Activated CD4-positive, alpha-beta T cell treated with anti-CD3 and anti-CD28 coated beads, Interleukin-2, amount 50 U/mL, for 48 hours (primary cell): ENCODE measurements at regions not wholly inside any gene's neighbourhood (a gene's known extent, or its start where the extent isn't known, plus 50 kb on each side); places are given as distances from the start of the nearest gene placed in this dataset.
"Not testable (repeated sequence)": the region's sequence is repeated elsewhere in the genome, so short reads cannot be mapped to it uniquely, and the experiment has no call there.

ENCODE experiments used
- DNase-seq, 2 experiments: peaks; one replicate each; pipeline ENCODE4 v3.0.0-alpha.2; 2020

DNA sequence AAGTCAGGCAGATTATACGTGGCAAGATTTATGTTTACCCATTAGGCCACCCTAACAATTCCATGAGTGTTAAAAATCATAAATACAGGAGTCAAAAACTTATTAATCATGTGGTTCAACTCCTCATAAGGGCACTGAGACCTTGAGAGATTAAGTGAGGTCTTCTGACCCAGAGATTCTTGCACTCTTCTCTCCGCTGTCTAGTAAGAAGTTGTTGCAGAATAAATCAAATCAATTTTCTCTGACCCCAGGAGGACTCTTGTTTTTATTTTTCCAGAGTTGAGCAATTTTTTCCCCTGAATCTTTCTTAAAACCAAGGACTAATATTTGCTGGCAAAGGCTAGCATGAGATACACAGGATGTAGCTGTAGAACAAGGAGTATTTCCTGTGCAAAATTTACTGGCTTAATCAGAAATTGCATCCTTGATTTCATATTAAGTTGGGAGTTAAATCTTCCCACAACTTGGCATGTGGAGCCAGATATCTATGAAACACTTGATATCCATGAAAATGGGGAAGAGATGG lies 90.9 kb upstream of the PTHLH start:
- no peak for DNase-seq

DNA sequence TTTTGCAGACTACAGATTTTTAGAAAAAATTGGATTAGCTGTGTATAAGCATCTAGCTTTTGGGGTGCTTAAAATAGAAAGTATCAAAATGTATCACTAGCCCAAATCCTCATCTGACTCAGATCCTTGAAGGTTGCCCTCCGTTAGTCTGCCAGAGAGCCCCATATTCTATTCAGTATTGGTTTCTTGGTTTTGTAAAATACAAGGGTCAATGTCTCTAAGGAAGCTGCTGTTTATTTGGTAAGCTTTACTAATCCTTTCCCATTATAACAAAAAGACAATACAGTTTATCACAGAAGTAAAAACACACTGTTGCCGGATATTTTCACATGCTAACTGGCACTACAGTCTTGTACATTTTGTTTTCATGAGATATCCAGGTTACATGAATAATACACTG lies 92.8 kb upstream of the PTHLH start:
- no peak for DNase-seq

DNA sequence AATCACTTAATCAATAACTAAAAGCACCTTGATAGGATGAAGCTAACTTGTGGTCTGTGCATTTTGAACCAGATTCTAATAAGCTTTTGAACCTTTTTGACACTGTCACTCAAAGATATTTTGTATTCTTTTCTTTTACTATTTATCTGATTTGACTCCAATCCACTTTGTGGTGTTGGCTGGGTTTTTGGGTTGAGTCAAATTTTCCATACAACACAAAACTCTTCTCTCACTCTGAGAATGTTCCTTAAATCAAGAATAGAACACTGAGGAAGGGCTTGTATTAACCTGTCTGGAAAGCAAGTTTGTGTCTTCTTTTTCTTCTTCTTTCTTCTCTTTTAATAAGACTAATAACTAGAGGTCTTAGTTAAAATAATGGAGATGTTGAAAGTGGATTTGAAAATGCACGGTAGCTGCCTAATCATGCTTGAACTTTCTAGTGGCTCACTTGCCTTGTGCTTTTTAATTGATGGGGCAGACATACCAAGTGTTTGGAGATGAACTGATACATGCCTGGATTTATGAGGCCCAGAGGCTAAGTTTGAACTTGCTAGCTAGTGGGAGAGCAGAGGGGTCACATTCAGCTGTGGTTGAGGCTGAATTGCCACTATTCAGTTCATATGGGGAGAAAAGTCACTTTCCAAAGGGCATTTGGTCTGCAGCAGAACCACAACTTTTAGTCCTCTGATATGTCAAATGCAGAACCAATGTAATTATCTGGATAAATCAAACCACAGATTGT lies 93.5 kb upstream of the PTHLH start:
- no peak for DNase-seq

DNA sequence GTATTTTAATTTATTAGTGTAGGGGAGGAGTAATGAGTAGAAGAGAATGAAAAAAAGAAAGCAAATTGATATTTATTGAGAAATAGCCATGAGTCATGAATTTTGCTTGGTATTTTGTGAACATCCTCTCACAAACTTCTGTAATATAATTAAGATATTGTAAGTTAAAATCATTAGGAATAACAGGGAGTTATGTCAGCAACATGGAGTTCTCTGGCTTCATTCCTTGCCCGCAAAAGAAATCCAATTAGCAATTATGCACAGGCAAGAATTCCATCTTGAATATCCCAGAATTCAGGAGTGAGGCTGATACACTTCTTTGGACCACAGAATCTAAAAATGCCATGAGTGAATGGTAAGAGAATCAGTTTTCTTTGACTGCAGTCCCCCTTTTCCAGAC lies 94.3 kb upstream of the PTHLH start:
- DNase-seq = no peak

DNA sequence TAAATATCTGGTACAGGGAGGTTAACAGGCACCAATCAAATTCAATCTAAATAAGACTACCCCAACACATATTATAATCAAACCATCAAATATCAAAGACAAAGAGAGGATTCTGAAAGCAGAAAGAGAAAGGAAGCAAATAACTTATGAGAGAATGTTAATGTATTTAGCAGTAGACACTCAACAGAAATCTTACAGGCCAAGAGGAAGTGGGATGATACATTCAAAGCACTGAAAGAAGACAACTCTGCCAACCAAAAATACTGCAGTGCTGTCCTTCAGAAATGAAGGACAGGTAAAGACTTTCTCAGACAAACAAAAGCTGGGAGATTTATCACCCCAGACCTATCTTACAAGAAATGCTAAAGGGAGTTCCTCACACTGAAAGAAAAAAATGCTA lies 95.9 kb upstream of the PTHLH start:
- no peak for DNase-seq

DNA sequence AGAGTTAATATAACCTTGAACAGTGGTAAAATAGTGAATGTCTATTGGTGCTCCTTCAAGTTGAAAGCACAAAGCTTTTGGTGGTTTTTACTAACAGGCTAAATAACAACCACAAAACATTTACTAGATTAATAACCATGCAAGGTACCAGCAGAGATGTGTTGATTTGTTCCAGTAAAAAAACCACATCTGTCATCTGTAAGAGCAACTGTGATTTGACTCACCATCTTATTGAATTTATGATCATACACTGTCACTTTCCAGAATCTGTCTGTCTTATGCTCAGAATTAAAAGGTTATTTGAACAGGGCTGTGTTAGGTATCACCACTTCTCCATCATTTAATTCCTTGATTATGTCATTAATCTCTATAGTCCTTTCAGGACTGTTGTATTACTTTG lies 107.0 kb upstream of the PTHLH start:
- DNase-seq = no peak

DNA sequence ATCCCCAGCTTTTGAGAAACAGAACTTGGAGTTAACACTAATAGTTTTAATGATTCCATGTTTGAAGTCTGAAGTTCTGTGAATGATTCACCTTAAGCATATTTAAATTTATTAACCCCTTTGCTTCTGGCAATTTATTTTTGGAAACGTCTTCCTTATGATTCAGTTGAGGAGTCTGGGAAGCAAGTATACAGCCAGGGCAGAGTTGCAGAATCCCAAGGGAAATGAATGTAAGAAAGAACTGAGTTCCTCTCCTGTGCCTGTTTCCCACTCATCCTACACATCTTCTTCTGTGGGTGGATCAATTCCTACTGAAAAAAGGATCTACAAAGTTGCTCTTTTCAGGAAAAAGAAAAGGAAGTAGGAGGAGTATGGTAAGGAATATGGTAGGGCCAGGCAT lies 108.2 kb upstream of the CCDC91 start:
- no peak for DNase-seq

DNA sequence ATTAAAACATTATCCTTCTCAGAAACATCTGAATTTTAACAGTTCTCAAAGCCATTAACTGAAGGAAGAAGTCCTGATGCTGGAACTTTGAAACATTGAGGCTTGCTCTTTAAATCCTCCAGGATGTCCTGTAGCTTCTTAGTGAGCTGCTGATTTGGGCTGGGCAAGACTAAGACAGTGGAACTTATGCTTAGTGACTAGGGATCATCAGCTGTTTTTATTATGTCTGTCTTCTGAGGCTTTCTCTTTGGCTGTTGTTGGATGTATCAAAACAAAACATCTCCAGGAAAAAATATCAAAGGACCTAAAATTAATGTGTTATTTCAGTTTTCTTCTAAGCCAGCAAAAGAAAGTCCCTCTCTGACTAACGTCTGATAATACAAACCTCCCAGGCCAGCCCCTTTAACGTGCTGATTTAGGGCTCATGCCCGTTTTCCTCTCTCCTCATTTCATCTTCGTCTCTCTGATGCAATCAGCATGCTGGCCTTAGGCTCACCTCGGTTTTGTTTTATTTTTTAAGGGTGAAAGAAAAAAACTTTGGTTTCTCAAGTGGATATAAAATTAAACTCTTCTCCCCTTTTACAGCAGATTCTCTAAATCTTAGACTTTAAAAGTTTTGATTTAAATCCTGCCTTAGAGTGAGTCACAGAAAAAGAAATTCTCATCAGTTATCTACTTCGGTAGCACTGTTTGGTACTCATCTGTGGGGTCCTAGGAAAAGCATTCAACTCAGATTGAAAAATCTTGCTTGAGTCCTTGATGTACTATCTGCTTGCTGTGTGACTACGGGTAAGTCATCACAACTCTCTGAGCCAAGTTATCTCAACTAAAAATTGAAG lies 106.2 kb upstream of the CCDC91 start:
- DNase-seq = no peak

DNA sequence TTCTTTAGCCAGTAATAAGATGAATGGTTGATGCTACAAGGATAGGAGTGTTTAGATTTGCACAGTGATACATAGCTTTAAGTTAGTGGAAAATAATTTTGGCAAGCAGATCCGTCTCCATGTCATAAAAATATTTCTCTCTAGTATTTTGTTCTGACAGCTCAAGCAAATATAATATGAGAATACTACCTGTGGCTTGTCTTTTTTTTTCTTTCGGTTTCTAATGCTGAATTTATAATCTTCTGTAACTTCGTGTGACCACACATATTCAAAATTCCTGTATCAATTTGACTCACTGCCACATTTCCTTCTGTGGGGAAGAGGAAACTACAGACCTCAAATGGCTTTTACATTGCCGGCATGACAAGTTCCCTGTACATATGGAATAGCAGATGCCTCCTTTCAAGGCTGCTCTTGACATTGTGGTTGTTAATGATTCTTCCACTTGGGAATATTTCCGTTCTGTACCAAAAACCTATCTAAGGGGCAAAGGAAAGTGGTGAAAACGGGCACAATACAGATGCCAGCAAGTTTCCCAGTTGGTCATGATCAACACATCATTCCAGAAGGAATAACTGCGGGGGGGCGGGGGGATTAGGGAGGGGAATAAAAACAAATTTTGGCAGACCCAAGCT lies 103.6 kb upstream of the CCDC91 start:
- no peak for DNase-seq

DNA sequence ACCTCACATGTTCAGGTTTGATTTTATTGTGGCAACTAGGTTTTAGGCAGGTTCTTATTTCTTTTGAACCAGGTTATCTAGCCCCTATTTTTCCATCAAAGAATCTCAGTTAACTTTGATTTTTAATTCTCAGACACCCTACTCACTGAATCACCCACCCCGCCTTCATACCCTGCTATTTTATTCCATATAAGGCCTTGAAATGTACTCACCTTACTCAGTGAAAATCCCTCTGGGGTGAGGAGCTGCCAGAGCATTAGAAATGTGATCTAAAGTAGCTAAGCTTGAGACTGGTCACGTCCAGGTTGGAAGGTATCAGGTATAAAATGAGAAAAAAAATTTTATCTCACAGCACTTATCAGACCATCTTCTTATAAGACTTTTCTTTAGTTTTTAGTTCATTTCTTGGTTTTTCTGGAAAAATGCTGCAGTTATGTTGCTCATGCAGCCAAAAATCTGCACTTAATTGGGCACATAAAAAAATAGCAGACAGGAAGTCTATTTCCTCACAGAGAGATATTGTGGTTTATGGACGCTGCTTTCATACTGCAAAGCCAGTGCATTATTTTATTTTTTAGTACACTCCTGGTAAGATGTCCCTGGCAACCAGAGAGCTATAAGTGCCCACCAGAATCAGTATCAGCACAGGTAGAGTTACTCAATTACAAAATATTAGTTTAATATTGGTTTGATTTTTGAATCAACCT lies 101.5 kb upstream of the CCDC91 start:
- DNase-seq = no peak

DNA sequence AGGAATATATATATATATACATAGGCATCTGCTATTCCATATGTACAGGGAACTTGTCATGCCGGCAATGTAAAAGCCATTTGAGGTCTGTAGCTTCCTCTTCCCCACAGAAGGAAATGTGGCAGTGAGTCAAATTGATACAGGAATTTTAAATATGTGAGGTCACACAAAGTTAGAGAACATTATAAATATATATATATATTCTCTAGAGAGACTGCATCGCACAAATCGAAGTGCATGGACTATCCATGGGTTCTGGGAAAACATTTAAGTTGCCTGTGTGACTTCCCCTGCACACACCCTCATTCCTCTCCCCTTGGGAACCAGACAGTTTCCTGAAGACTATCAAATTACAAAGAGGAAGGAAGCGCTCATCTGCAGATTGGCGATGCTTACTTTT lies 100.9 kb upstream of the CCDC91 start:
- no peak for DNase-seq

DNA sequence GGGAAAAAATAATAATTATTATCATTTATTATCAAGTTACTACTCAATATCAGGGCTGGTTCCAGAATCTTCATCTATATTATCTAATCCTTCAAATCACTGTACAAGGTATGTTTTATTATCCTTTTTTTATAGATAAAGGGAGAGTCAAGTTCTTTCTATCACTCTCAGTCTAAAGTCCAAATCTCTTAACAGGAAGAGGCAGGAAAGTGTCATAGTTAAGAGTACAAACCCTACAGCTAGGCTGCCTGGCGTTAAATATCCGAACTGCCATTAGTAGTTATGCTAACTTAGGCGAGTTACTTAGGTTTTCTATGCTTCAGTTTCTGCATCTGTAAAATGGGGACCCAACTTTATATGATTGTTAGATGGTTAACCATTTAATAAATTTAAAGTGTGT lies 99.4 kb upstream of the CCDC91 start:
- no peak for DNase-seq

DNA sequence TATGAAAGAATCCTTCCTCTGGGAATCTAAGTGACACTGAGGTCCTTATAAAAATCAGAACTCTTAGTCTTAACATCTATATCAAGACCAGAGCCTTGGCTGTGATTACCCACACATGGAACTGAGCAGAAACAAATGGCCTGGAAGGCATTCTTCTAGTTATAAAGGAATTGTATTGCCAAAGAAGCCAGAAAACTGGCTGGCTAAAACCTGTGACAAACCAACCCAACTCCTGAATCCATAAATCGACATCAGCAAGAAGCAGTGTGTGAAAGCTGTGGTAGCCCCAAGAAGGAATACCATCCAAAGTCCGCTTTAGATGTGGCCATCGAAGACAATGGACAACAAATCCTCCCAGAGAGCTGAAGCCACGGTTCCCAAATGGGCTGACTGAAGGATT lies 97.9 kb upstream of the CCDC91 start:
- DNase-seq = no peak

DNA sequence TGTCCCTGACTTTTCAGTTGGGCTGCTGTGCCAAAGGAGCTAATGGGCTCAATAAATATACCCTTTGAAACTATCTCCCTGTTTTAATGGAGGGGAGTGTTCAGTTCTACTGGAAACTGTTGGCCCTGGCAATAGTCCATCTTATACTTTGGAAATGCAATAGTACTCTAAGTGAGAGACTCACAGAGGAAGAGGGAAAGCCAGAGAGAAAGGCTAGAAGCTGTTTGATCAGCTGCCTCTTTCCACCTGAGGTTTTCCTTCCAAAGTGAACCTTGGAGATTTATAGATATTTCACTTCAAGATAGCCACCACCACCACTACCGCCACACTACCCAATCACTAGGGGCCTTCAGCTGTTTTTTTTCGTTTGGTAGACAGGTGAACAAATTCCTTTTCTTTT lies 93.6 kb upstream of the CCDC91 start:
- DNase-seq = no peak

DNA sequence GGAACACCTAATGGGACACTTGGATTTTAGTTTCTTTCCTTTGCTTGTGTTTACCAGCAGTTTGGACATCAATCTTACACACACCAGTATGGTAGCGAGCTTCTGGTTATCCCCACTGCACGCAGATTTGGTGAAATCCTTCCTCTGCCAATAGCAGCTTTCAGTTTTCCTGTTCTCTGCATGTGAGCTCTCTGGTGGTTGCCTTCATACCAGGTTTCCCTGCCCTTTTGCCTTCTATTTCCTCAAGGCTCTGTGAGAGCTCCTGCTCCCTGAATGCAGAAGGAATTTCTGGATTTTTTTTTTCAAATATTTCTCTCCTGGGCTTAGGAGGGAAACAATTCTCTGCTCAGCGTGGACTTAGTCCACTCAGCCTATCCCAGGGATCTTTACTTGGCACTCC lies 93.0 kb upstream of the CCDC91 start:
- DNase-seq = no peak

DNA sequence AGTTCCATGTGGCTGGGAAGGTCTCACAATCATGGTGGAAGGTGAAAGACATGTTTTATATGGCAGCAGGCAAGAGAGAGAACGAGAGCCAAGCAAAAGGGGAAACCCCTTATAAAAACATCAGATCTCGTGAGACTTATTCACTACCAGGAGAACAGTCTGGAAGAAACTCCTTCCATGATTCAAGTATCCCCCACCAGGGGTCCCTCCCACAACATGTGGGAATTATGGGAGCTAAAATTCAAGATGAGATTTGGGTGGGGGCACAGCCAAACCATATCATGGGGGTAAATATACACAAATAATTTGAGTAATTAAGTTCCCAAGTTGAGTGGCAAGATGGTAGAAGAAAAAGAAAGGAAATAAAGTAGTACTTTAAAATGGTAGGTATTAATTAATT lies 91.0 kb upstream of the CCDC91 start:
- not testable (repeated sequence) for DNase-seq

DNA sequence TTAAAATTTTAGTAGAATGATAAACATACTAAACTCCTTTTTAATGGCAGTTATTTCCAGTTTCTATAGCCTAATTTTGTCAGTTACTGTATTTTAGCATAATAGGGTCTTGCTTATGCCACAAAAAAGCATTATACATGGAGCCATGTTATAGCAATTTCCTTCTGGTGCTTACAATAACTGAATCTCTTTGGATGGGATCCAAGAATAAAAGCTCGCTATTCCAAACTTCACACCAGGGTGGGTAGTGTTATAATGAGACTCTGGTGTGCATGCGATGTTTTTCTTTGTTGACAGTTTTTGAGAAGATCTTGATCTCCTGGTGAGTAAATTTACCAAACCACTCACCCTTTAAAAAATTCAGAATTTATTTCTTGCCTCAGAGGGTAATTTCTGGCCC lies 90.4 kb upstream of the CCDC91 start:
- no peak for DNase-seq

DNA sequence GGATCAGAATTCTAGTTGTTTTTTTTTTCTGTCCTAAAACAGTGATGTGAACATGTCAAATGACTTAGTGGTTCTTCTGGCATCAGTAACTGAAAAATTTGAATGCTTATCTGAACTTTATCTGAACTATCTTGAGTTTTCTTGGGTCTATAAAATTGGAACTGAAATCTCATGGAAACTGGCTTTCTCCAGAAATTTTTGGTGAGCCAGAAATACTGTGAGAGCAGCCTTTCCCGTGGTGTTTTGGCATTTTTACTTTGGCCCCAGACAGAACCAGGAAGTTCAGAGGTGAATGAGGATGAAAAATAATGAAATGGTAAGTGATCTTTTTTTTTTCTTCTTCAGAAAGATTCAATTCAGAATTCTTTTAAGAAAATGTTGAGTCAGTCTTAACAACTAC lies 89.5 kb upstream of the CCDC91 start:
- DNase-seq = no peak

DNA sequence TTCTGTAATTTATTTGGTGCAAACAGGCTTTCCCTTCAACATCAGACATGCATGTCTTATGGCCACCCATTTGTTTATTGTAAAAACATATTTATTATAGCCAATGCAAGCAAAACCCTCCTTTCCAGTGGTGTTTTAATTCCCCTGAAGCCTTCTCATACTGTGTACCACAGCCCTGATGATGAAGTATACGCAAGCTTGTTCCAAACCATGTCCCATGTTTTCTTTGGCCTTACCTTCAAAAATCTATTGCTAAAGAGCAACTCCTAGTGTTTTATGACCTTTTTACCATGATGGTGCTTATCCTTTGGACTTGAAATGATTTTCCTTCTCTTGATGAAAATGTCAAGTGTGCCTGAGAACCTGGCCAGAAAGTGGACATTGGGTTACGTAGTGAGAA lies 85.9 kb upstream of the CCDC91 start:
- no peak for DNase-seq

DNA sequence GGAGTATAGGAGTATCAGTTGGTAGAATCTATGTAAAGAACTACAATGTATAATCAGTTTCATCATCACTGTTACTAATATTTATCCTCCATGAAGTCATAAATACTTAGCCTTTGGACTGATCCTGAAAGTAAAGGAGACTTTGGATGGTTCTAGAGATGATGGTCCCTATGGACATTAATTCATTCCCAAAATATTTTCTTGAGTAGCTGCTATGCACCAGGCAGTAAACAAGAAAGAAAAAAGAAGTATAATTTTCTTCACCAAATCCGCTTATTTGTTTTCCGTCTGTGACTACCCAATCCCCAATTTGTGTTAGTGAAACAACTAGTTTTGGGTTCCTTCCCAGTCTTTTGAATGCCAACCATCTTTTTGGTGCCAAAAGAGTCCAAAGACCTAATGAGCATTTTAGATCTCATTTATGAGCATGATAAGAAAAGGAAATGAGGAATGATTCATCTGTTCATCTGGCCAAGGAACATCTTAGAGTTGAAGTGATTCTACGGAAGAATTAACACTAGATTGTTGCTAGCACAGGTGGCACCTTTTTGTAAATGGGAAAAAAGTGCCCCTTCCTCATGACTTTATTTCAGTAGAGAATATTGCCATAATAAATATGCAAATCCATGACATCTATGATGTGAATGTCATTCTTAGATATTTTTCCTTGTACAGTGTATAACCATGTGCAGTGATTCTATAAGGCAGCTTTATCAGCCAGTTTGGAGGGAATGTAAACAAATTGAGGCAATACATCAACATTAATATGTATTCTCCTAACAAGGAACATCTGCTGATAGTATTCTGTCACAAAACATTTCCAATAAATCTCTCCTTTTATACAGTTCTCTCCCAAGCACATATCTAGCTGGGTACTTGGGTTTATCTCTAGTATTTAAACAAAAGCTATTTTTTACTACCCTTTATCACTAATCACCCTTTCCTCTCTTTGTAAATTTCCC lies 85.1 kb upstream of the CCDC91 start:
- DNase-seq = no peak

DNA sequence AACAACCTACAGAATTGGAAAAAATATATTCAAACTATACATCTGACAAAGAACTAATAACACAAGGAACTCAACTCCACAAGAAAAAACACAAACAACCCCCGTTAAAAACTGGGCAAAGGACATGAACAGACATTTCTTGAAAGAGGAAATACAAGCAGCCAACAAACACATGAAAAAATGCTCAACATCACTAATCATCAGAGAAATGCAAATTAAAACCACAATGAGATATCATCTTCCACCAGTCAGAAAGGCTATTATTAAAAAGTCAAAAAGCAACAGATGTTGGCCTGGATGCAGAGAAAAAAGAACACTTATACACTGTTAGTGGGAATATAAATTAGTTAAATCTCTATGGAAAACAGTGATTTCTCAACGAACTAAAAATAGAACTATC lies 82.6 kb upstream of the CCDC91 start:
- DNase-seq = no peak

DNA sequence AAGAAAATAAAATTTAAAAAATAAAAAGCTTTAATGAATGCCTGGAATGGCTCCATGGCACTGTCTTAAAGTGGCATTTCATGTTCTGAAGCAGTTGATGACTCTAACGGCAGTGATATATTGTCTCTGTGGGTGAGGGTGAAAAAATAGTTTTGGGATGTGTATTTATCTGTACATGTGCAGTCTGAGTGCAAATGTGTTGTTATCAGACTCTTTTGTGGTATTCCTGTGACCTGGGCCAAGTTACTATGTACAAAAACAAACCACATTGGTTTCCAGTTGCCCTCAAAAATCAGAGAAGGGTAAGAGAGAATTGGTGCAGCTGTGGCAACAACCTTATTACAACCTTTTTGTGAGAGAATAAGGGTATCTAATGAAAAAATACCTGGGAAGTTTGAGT lies 81.7 kb upstream of the CCDC91 start:
- no peak for DNase-seq
